Fibroblast of lung (primary cell): ENCODE measurements at regions not wholly inside any gene's neighbourhood (a gene's known extent, or its start where the extent isn't known, plus 50 kb on each side); places are given as distances from the start of the nearest gene placed in this dataset.

Experiments
- EZH2 ChIP-seq: IDR thresholded peaks from 2 replicates; pipeline ENCODE4 v1.5.1; 2012; ENCODE audit warnings: low read length, control low read depth, mild to moderate bottlenecking; ENCODE audit errors: missing control alignments
- TF ChIP-seq, protein P1 (sequence below), 2 donors: IDR thresholded peaks in 1 of 2; conservative IDR thresholded peaks in 1 of 2; 1 replicate in 1 of 2; 2 replicates in 1 of 2; pipeline ENCODE4 v1.5.1; 2011 to 2012; ENCODE audit warnings: low read length in 2 of 2, control low read depth in 1 of 2, inconsistent platforms in 1 of 2, low read depth in 1 of 2, mild to moderate bottlenecking in 1 of 2

DNA sequence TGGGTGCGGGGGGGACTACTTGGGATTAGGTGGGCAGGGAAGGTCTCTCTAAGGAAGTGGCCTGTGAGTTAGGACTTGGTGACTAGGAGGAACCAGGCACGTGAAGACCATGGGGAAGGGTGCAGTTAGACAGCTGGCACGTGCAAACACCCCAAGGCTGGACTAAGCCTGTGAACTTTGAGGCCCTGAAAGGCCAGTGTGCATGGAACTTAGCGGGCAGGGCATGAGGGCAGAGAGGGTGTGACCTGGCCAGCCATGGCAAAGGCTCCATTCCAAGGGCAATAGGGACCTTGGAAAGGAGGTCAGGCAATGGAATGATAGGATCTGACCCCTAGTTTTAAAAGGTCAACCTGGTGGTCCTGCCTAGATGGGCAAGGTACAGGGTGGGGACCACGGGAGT, 158.4 kb upstream of the PCBD1 start:
- TF ChIP-seq, protein P1, sequence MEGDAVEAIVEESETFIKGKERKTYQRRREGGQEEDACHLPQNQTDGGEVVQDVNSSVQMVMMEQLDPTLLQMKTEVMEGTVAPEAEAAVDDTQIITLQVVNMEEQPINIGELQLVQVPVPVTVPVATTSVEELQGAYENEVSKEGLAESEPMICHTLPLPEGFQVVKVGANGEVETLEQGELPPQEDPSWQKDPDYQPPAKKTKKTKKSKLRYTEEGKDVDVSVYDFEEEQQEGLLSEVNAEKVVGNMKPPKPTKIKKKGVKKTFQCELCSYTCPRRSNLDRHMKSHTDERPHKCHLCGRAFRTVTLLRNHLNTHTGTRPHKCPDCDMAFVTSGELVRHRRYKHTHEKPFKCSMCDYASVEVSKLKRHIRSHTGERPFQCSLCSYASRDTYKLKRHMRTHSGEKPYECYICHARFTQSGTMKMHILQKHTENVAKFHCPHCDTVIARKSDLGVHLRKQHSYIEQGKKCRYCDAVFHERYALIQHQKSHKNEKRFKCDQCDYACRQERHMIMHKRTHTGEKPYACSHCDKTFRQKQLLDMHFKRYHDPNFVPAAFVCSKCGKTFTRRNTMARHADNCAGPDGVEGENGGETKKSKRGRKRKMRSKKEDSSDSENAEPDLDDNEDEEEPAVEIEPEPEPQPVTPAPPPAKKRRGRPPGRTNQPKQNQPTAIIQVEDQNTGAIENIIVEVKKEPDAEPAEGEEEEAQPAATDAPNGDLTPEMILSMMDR (conservative IDR thresholded peaks at IDR 0.05 in 1 of 2, IDR thresholded peaks at IDR 0.05 in 1 of 2; ENCODE audit: low read depth in 1 of 2, low read length in 2 of 2) = no peak
- no peak for TF ChIP-seq EZH2
